Spleen (tissue), 3 donors: ENCODE measurements at regions not wholly inside any gene's neighbourhood (a gene's known extent, or its start where the extent isn't known, plus 50 kb on each side); places are given as distances from the start of the nearest gene placed in this dataset.

ENCODE experiments used
- POLR2A ChIP-seq, 3 donors: fragments of 450-650 bp; IDR thresholded peaks; one replicate each; pipeline ENCODE4 v1.5.1; 2017; ENCODE audit warnings: antibody characterized with exemption in 3 of 3, mild to moderate bottlenecking in 1 of 3
- POLR2AphosphoS5 ChIP-seq, 3 donors: sonication (generic); formaldehyde crosslinking; IDR thresholded peaks; one replicate each; pipeline ENCODE4 v1.5.1; 2017; ENCODE audit warnings: antibody characterized with exemption in 3 of 3

- TF ChIP-seq POLR2AphosphoS5 (IDR thresholded peaks at IDR 0.05) (no peak), POLR2A (IDR thresholded peaks at IDR 0.05) (no peak)
Observed at GRCh38 chr9:22625540-22625939, 178.9 kb downstream of the DMRTA1 start.
